SW 1271 (cell line): ENCODE measurements at regions not wholly inside any gene's neighbourhood (a gene's known extent, or its start where the extent isn't known, plus 50 kb on each side); places are given as distances from the start of the nearest gene placed in this dataset.

ENCODE experiments used
- DNase-seq, 2 experiments: peaks; one replicate each; lab custom pipeline; 2025; lab: John Stamatoyannopoulos, UW

DNA sequence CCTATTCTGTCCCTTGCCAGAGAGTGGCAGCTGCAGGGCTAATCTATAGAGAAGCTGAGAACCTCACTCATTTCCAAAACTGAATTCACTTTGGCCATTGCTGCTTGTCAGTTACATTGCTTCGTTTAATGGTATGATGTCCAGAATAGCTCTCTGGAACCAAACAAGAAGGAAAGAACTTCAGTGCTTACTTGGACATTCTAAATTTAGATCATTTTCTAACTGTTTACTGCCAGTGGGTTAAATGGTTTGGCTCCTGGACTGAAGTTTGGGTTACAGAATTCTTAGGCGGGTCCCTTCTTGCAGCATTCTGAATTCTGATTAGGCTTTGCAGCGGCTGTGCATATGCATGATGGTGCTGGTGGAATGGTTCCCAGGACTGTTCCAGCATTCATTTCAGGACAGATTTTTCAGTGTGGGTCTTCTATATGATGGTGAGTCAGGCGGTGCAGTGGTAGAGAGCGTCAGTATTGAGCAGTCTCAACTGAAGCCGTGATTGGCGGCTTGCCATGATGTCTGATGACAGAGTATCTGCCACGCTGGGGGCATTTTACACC lies 148.7 kb downstream of the DYRK2 start:
- no peak for DNase-seq

DNA sequence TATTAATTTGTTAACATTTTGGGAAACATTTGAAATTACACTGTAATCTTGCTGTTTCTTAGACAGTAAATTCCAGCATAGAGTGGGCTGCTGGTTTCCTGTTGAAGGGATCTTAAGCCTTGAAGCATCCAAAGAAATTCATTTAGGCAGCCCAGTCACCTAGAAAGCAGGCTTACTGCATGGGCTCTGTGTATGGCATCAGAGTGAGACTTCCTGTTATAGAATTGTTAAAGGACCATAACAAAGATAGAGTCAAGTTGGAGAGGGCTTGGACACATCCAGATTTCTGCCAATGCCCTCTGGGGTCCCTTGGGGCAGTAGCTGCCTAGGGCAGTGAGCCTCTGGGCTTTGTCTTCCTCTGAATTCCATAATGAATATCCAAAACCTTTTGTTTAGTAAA lies 149.2 kb downstream of the DYRK2 start:
- DNase-seq = no peak

GRCh38 chr12:67798768-67799167 lies 150.2 kb downstream of the DYRK2 start:
- DNase-seq = no peak

- DNase-seq = no peak
These were observed 154.2 kb downstream of the DYRK2 start for GRCh38 chr12:67802731-67803130.

GRCh38 chr12:67803278-67803993 lies 154.9 kb downstream of the DYRK2 start:
- DNase-seq = no peak

DNA sequence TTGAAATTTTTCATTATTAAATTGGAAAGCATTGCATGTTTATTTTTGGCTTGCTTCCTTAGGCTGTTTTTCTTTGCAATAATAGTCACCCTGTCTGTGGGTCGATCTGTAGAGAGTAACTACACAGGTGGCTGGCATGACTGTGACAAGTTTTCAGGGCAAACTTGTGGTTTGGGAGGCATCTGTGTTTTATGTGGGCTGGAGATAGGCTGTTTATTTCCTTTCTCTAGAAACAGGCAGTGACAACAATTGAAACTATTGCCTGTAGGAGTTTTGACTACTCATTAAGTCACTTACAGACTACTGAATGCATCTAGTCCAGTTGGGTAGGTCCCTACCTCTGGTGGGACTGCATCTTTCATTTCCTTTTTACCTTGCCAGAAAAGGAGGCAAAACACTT lies 155.6 kb downstream of the DYRK2 start:
- DNase-seq = no peak

- no peak for DNase-seq
These were observed 159.3 kb downstream of the DYRK2 start for GRCh38 chr12:67807814-67808213.

DNA sequence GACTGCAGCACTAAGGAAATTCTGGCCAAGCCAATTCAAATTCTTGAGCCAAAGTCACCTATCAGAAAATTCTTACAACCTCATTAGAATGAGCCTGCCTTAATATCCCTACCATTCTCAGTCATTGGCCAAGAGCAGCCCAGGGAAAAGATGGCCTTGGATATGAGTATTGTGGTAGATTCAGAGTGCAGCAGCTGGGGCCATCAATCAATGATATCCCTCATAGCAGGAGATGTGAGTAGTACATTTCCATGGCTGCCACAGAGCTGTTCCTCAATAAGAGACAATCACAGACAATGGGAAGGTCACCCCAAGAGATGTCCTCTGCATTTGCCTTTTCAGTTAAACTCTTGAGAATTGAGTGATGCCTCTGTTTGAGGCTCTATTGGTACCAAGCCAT lies 161.6 kb downstream of the DYRK2 start:
- no peak for DNase-seq

GRCh38 chr12:67811437-67812361 lies 163.2 kb downstream of the DYRK2 start:
- DNase-seq = no peak

DNA sequence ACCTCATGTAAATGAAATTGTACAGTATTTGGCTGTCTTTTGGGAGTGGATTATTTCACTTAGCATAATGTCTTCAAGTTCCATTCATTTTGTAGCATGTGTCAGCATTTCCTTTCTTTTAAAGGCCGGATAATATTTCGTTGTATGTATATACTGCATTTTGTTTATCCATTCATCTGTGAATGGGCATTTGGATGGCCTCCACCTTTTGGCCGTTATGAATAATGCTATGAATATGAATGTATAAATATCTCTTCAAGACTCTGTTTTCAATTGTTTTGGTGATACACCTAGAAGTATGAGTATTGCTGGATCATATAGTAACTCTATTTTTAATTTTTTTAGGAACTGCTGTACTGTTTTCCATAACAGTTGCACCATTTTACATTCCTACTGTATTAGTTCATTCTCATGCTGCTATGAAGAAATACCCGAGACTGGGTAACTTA lies 164.9 kb downstream of the DYRK2 start:
- no peak for DNase-seq

DNA sequence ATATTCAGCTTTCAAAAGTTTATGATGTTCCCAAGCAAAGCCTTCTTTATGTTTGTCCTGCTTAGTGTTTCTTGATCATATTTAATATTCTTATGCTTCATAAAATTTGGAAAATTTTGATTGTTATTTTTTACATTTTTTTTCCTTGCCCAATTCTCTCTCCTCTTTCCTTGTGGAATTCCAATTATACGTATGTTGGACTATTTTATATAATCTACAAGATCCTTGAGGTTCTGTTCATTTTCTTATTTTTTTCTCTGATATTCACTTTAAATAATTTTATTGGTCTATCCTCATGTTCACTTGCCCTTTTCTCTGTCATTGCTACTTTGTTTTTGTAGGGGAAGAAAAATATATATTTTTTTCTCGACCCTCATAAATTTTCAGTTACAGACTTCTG lies 167.7 kb downstream of the DYRK2 start:
- DNase-seq = no peak

- DNase-seq = no peak
These were observed 169.9 kb downstream of the DYRK2 start for GRCh38 chr12:67818459-67818903.

DNA sequence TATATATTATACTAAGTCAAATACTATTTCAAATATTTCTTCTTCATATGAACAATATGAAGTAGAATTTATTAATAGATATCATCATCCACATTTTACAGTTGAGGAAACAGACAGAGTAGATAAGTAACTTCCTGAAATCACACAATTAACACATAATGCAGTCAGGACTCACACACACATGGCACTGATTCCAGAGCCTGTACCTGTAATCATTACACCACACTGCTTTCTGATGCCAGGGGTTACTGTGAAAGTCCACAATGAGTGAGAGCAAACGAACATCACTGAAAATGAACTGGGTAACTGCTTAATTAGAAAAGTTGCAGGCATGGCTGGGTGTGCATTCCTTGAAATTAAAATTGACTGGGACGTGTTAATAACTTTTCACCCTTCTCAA lies 169.3 kb upstream of the IFNG-AS1 start:
- DNase-seq = no peak

GRCh38 chr12:67820694-67821093 lies 168.6 kb upstream of the IFNG-AS1 start:
- no peak for DNase-seq

- no peak for DNase-seq
These were observed 166.4 kb upstream of the IFNG-AS1 start for GRCh38 chr12:67822826-67823225.

DNA sequence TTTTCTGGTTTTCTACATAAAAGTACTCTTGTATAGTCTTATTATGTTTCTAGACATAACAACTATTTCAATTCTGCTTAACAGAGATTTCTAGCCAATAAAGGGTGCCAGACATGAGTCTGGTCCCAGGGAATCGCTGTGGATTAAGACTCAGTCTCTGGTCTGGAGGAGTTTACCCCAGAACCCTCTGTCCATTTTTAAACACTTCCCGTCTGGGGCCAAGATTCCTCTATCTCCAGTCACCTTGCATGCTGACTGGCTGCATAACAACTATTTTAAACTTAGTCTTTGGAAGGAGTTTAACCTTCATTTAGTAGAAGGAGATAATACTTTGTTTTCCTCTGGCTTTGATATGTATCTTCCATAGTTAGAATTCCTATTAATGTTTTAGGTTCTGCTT lies 163.1 kb upstream of the IFNG-AS1 start:
- DNase-seq = no peak

DNA sequence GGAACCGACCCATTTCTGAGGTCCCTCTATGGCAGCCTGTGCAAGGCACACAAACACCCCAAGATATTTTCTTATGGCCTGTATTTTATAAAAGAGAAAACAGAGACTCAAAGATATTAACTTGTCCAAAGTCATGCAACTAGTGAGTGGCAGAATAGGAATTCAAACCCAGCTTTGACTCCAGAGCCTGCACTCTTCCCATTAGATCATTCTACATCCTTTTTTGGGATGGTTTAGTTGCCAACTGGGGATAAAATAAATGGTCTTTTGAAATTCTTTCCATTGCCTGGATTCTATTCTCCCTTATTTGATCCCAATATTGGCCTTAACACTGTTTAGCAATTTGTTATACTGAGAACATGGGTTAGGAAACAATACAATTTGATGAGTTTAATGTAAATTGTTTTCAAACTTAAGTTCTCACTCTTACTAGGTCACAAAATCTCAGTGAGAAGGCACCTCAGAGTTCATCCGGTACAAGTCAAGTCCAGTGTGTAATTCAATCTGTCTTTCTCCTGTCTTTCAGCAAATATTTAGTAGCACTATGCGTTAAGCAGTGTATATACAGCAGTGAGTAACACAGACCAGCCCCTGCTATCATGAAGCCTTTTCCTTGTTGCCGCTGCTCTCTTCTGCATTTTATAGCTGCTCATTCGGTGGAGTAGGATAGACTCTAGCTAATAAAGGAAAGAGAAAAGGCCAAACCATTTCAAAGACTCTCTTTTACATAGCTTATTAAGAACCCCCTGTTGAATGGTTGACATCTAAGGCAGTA lies 162.1 kb upstream of the IFNG-AS1 start:
- no peak for DNase-seq

DNA sequence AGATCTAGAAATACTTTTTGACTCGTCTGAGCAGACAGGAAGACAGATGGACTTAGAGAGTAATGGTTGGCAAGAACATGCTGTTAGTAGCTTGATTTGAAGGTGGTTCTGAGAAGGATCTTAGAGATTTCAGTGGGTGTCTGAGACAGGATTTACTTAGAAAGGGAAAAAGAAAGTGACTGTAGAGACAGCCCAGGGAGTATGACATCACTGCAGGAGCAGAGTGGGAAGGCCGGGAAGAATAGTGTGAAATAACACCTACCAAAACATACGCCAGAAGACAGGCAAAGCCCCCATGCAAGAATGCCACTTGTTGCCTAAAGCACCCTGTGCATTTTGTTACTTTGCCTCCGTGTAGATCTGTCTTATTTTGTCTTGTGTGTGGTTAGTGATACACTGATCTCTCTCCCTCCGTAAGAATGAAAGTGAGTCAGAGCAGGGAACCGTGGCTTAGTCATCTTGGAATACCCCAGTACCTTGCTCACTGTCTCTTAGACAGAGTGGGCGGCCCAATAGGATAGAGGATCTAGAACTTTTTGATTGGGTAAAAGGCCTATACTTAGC lies 161.3 kb upstream of the IFNG-AS1 start:
- peak; percentile 59 to 81 for DNase-seq

- DNase-seq = no peak
These were observed 159.4 kb upstream of the IFNG-AS1 start for GRCh38 chr12:67829896-67830295.

GRCh38 chr12:67832155-67832554 lies 157.1 kb upstream of the IFNG-AS1 start:
- DNase-seq = no peak

DNA sequence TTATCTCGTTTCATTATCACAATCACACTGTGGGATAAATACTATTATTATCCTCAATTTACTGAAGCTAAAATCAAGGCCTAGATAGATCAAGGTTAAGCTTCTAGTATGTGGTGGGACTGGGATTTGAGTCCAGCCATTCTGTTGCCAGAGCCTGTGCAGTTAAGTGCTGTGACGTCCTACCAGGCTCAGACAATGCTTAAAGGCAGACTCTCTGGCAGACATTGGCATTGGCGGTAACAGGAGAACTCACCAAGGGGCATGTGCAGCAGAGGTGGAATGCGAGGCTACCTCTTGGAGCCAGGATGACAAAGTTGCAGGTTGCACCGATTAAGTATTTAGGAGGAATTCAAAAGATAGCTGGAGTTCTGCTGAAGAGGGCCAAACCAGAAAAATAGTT lies 155.6 kb upstream of the IFNG-AS1 start:
- no peak for DNase-seq

DNA sequence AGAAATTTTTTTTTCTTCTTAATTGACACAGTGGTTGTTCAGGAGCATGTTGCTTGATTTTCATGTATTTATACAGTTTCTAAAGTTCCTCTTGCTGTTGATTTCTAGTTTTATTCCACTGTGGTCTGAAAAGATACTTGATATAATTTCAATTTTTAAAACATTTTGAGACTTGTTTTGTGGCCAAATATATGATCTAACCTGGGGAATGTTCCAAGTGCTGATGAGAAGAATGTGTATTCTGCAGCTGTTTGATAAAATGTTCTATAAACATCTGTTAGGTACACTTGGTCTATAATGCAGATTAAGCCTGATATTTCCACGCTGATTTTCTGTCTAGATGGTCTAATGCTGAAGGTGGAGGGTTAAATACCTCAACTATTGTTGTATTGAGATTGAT lies 151.4 kb upstream of the IFNG-AS1 start:
- DNase-seq = no peak
